ENCODE measurements at regions not wholly inside any gene's neighbourhood (a gene's known extent, or its start where the extent isn't known, plus 50 kb on each side); places are given as distances from the start of the nearest gene placed in this dataset.
"Not testable (repeated sequence)": the region's sequence is repeated elsewhere in the genome, so short reads cannot be mapped to it uniquely, and the experiment has no call there.

DNA sequence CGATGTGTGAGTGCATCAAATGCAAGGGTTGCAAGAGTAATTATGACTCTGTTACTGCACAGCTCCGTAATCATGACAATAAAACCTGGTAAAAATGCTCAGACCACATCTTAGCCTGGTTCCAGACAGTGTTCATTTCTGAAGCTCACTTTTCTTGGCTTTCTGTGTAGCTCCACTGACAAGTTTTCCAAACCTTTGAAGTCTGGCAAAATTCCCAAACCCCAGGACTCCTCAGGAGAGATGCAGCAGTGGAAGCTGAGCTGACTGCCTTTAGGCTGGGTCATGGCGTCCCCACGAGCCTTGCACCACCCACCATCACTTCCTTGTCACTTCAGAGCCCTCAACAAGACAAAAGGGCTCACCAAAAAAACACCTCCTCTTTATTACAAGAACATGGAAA lies 131.6 kb upstream of the TAS2R1 start:
- no peaks in the 10 kb centered on the region for H3K27me3 ChIP-seq (ENCODE audit: control insufficient read depth, insufficient read depth, low read length)
- no peaks in the 10 kb centered on the region for H3K36me3 ChIP-seq (ENCODE audit: control insufficient read depth, insufficient read depth, low read length)
- POLR2A ChIA-PET = no interaction called here
- no peak overlapping the region for H3K4me3 ChIP-seq (ENCODE audit: low read depth, low read length)
- no peak for DNase-seq (ENCODE audit: low read depth)
- CTCF ChIA-PET = interaction anchor here (0.6 to 1.5 kb wide), 2 partner anchors 39 to 266 kb away, joined by 3 read pairs; no protein-coding TSS in a partner anchor
- TF ChIP-seq, protein P1, sequence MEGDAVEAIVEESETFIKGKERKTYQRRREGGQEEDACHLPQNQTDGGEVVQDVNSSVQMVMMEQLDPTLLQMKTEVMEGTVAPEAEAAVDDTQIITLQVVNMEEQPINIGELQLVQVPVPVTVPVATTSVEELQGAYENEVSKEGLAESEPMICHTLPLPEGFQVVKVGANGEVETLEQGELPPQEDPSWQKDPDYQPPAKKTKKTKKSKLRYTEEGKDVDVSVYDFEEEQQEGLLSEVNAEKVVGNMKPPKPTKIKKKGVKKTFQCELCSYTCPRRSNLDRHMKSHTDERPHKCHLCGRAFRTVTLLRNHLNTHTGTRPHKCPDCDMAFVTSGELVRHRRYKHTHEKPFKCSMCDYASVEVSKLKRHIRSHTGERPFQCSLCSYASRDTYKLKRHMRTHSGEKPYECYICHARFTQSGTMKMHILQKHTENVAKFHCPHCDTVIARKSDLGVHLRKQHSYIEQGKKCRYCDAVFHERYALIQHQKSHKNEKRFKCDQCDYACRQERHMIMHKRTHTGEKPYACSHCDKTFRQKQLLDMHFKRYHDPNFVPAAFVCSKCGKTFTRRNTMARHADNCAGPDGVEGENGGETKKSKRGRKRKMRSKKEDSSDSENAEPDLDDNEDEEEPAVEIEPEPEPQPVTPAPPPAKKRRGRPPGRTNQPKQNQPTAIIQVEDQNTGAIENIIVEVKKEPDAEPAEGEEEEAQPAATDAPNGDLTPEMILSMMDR (IDR thresholded peaks at IDR 0.05; ENCODE audit: insufficient read depth, low read depth, low read length) = no peak

DNA sequence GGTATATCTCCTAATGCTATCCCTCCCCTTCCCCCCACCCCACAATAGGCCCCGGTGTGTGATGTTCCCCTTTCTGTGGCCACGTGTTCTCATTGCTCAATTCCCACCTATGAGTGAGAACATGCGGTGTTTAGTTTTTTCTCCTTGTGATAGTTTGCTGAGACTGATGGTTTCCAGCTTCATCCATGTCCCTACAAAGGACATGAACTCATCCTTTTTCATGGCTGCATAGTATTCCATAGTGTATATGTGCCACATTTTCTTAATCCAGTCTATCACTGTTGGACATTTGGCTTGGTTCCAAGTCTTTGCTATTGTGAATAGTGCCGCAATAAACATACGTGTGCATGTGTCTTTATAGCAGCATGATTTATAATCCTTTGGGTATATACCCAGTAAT lies 122.5 kb upstream of the TAS2R1 start:
- H3K4me3 ChIP-seq (ENCODE audit: low read depth, low read length); H3K36me3 ChIP-seq (ENCODE audit: control insufficient read depth, insufficient read depth, low read length); DNase-seq (ENCODE audit: low read depth); H3K27me3 ChIP-seq (ENCODE audit: control insufficient read depth, insufficient read depth, low read length); CTCF ChIA-PET; POLR2A ChIA-PET: not testable (repeated sequence)

DNA sequence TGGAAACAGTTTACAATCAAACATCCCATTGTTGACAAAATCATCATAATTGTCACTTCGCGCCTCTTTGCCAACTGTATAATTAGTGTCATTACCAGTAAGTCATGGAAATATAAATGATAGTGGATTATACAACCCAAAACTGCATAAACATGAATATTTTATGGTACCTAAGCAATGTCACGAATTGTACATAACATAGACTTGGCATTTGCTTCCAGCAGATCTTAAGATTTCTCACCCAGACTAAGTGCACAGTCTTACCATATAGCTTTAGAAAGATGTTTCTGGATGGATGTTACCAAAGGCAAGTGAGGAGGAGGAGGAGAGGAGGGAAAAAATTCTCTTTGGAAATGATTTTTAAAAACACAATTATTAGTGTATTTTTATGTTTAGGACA lies 113.4 kb upstream of the TAS2R1 start:
- CTCF ChIA-PET = no interaction called here
- Histone ChIP-seq H3K36me3 (ENCODE audit: control insufficient read depth, insufficient read depth, low read length) (no peaks in the 10 kb centered on the region), H3K27me3 (ENCODE audit: control insufficient read depth, insufficient read depth, low read length) (no peaks in the 10 kb centered on the region), H3K4me3 (ENCODE audit: low read depth, low read length) (no peak overlapping the region)
- TF ChIP-seq, protein P1 (IDR thresholded peaks at IDR 0.05; ENCODE audit: insufficient read depth, low read depth, low read length) = no peak
- POLR2A ChIA-PET = no interaction called here
- DNase-seq (ENCODE audit: low read depth) = no peak

DNA sequence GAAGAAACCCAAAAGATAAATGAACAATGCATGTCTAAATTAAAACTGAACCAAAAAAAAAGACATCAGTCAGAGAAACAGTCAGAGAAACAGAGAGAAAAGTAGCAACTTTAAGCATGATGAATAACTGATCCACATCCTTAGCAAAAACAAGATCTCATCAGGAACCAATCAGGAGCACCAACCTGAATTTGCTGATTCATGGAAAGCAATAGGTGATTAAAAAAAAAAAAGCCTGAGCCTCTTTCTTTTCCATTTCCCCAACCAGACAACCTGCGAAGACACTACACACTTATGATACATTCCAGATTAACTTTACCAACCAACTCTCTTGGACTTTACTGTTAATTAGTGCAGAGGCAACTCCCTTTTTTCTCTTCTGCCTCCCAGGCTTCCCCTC lies 112.7 kb upstream of the TAS2R1 start:
- H3K4me3 ChIP-seq (ENCODE audit: low read depth, low read length) = no peak overlapping the region
- H3K27me3 ChIP-seq (ENCODE audit: control insufficient read depth, insufficient read depth, low read length) = no peaks in the 10 kb centered on the region
- CTCF ChIA-PET = no interaction called here
- H3K36me3 ChIP-seq (ENCODE audit: control insufficient read depth, insufficient read depth, low read length) = no peaks in the 10 kb centered on the region
- TF ChIP-seq, protein P1 (IDR thresholded peaks at IDR 0.05; ENCODE audit: insufficient read depth, low read depth, low read length) = no peak
- POLR2A ChIA-PET = no interaction called here
- DNase-seq (ENCODE audit: low read depth) = no peak

DNA sequence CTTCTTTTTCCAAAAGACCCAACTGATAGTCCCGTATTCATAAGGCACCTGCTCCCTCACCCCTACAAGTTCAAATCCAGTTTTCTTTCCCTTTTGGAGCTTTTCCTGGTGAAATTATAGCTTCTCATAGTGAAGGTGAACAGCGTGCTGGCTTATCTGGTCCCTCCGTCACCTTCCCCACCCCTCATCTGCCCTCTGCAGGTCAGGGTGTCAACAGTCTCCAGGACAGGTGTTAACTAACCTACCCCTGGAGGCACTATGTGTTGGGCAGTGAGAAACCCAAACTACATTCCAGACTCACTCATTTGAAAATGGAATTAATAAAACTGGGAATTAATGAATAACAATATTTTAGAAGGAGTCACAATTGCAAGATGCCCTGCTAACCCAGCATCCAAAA lies 109.0 kb upstream of the TAS2R1 start:
- DNase-seq (ENCODE audit: low read depth) = no peak
- Histone ChIP-seq H3K27me3 (ENCODE audit: control insufficient read depth, insufficient read depth, low read length) (no peaks in the 10 kb centered on the region), H3K36me3 (ENCODE audit: control insufficient read depth, insufficient read depth, low read length) (no peaks in the 10 kb centered on the region), H3K4me3 (ENCODE audit: low read depth, low read length) (no peak overlapping the region)
- ChIA-PET CTCF (interaction anchor here (1.3 kb wide), 1 partner anchor 191 kb away, joined by 4 read pairs; no protein-coding TSS in a partner anchor), POLR2A (no interaction called here)
- TF ChIP-seq, protein P1 (IDR thresholded peaks at IDR 0.05; ENCODE audit: insufficient read depth, low read depth, low read length) = no peak

DNA sequence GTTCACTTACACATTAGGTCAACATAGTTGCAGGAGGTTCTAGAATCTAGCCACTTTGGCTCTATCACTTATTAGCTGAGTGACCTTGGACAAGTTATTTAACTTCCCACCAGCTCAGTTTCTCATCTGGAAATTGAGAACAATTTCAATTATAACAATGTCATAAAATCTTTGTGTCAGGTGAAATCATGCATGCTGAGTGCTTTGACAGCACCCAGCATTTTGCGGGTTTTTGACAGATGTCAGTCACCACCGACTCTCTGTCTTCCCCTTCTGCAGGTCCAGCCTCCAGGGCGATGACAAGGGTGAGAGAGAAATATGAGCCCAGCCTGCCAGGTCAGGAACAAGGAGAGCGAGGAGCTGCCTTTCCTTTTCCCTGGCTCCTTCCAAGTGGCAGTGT lies 107.1 kb upstream of the TAS2R1 start:
- TF ChIP-seq, protein P1 (IDR thresholded peaks at IDR 0.05; ENCODE audit: insufficient read depth, low read depth, low read length) = no peak
- ChIA-PET CTCF (no interaction called here), POLR2A (no interaction called here)
- DNase-seq (ENCODE audit: low read depth) = no peak
- Histone ChIP-seq H3K36me3 (ENCODE audit: control insufficient read depth, insufficient read depth, low read length) (no peaks in the 10 kb centered on the region), H3K27me3 (ENCODE audit: control insufficient read depth, insufficient read depth, low read length) (no peaks in the 10 kb centered on the region), H3K4me3 (ENCODE audit: low read depth, low read length) (no peak overlapping the region)
